Activated CD4-positive, CD25-positive, alpha-beta regulatory T cell treated with anti-CD3 and anti-CD28 coated beads, Interleukin-2, amount 50 U/mL, for 16 hours (primary cell): ENCODE measurements at regions not wholly inside any gene's neighbourhood (a gene's known extent, or its start where the extent isn't known, plus 50 kb on each side); places are given as distances from the start of the nearest gene placed in this dataset.
"Not testable (repeated sequence)": the region's sequence is repeated elsewhere in the genome, so short reads cannot be mapped to it uniquely, and the experiment has no call there.

Source experiments
- DNase-seq: peaks from one replicate; pipeline ENCODE4 v3.0.0-alpha.2; 2020; ENCODE audit warnings: low read depth, low spot score

GRCh38 chr1:59204001-59204400 lies 92.9 kb upstream of the FGGY start:
- DNase-seq, result no peak

- not testable (repeated sequence) for DNase-seq
Measured at GRCh38 chr1:59206616-59207015, 90.3 kb upstream of the FGGY start.

GRCh38 chr1:59210430-59210829 lies 86.5 kb upstream of the FGGY start:
- not testable (repeated sequence) for DNase-seq

GRCh38 chr1:59212706-59213105 lies 84.2 kb upstream of the FGGY start:
- no peak for DNase-seq

- DNase-seq, result no peak
Measured at GRCh38 chr1:59214248-59215208, 82.4 kb upstream of the FGGY start.

- no peak for DNase-seq
Measured at GRCh38 chr1:59215766-59216291, 81.1 kb upstream of the FGGY start.

GRCh38 chr1:59217439-59217838 lies 79.5 kb upstream of the FGGY start:
- DNase-seq, result not testable (repeated sequence)

- no peak for DNase-seq
Measured at GRCh38 chr1:59218521-59219236, 78.2 kb upstream of the FGGY start.

GRCh38 chr1:59219916-59220315 lies 77.0 kb upstream of the FGGY start:
- DNase-seq, result no peak

GRCh38 chr1:59220356-59220755 lies 76.5 kb upstream of the FGGY start:
- no peak for DNase-seq

- no peak for DNase-seq
Measured at GRCh38 chr1:59223198-59223597, 73.7 kb upstream of the FGGY start.

- no peak for DNase-seq
Measured at GRCh38 chr1:59223989-59224634, 72.8 kb upstream of the FGGY start.

GRCh38 chr1:59225594-59226316 lies 71.1 kb upstream of the FGGY start:
- DNase-seq, result no peak

GRCh38 chr1:59229138-59229537 lies 67.8 kb upstream of the FGGY start:
- no peak for DNase-seq

GRCh38 chr1:59230622-59231021 lies 66.3 kb upstream of the FGGY start:
- DNase-seq, result no peak

GRCh38 chr1:59232216-59232615 lies 64.7 kb upstream of the FGGY start:
- no peak for DNase-seq

- no peak for DNase-seq
Measured at GRCh38 chr1:59233444-59233843, 63.5 kb upstream of the FGGY start.

- no peak for DNase-seq
Measured at GRCh38 chr1:59236721-59237545, 60.0 kb upstream of the FGGY start.

- DNase-seq, result no peak
Measured at GRCh38 chr1:59237900-59238299, 59.0 kb upstream of the FGGY start.

- DNase-seq, result no peak
Measured at GRCh38 chr1:59238333-59238934, 58.5 kb upstream of the FGGY start.
